PC-9 (cell line): ENCODE measurements at regions not wholly inside any gene's neighbourhood (a gene's known extent, or its start where the extent isn't known, plus 50 kb on each side); places are given as distances from the start of the nearest gene placed in this dataset.
A peak's percentile ranks its signal among the peaks of the same experiment; 100 is the strongest.

Source experiments
- BruUV-seq: library from RNA; stranded (reverse); fragments of 400-500 nt; replicated peaks from 2 replicates; lab custom pipeline; 2021; lab: Mats Ljungman, UMichigan
- CTCF ChIA-PET: fragments of 300-600 bp; sonication (Branson Sonifier 250); formaldehyde crosslinking; loops from one replicate; lab custom pipeline; 2022; ENCODE audit warnings: antibody characterized with exemption; lab: Charles Lee
- POLR2A ChIA-PET: fragments of 300-600 bp; sonication (Branson Sonifier 250); formaldehyde crosslinking; loops from one replicate; lab custom pipeline; 2022; ENCODE audit warnings: antibody characterized with exemption; ENCODE audit not compliant: unreplicated experiment; lab: Charles Lee
- DNase-seq, 2 experiments: peaks; one replicate each; pipeline versions ENCODE4 v3.0.0 to v3.0.0-alpha.2; 2015 to 2022; ENCODE audit warnings: mixed read lengths in 1 of 2
- H2AFZ ChIP-seq: fragments of 200-600 bp; sonication (generic); 2 replicates; pipeline ENCODE4 v1.8.1; 2017; ENCODE audit warnings: antibody characterized with exemption
- H3F3A ChIP-seq: fragments of 200-600 bp; sonication (generic); 2 replicates; pipeline ENCODE4 v1.8.1; 2017; ENCODE audit warnings: antibody characterized with exemption, mild to moderate bottlenecking, low read depth; ENCODE audit not compliant: insufficient read depth
- H3K27ac ChIP-seq: fragments of 200-600 bp; sonication (generic); 2 replicates; pipeline ENCODE4 v1.6.1; 2016; ENCODE audit warnings: mixed run types
- H3K27me3 ChIP-seq: fragments of 200-600 bp; sonication (generic); 2 replicates; pipeline ENCODE4 v1.6.1; 2016; ENCODE audit warnings: low read depth, mixed run types; ENCODE audit not compliant: insufficient read depth
- H3K36me3 ChIP-seq: fragments of 200-600 bp; sonication (generic); 2 replicates; pipeline ENCODE4 v1.6.1; 2016; ENCODE audit warnings: low read depth, mixed run types
- H3K4me1 ChIP-seq: fragments of 200-600 bp; sonication (generic); replicated peaks from 2 replicates; pipeline ENCODE4 v1.6.1; 2016; ENCODE audit warnings: mixed run types; ENCODE audit not compliant: insufficient read depth
- H3K4me2 ChIP-seq: fragments of 200-600 bp; sonication (generic); 2 replicates; pipeline ENCODE4 v1.6.1; 2017; ENCODE audit warnings: mixed run types
- H3K4me3 ChIP-seq: fragments of 200-600 bp; sonication (generic); 2 replicates; pipeline ENCODE4 v1.6.1; 2016; ENCODE audit warnings: mixed run types
- H3K79me2 ChIP-seq: fragments of 200-600 bp; sonication (generic); 2 replicates; pipeline ENCODE4 v1.6.1; 2017; ENCODE audit warnings: low read depth, mixed run types
- H3K9me2 ChIP-seq: fragments of 200-600 bp; sonication (generic); 2 replicates; pipeline ENCODE4 v1.8.1; 2017; ENCODE audit warnings: mild to moderate bottlenecking; ENCODE audit not compliant: insufficient read depth
- H3K9me3 ChIP-seq: fragments of 200-600 bp; sonication (generic); 2 replicates; pipeline ENCODE4 v1.8.1; 2016; ENCODE audit warnings: low read depth; ENCODE audit not compliant: insufficient read depth
- H4K20me1 ChIP-seq: fragments of 200-600 bp; sonication (generic); 2 replicates; pipeline ENCODE4 v1.8.1; 2017; ENCODE audit not compliant: insufficient read depth
- EZH2 ChIP-seq: fragments of 200-600 bp; sonication (generic); IDR thresholded peaks from 2 replicates; pipeline ENCODE4 v1.8.0; 2017; ENCODE audit warnings: antibody characterized with exemption, low read depth
- intact Hi-C: fragments of 100-400 bp; cut with micrococcal nuclease; formaldehyde crosslinking; loops from one replicate; pipeline ENCODE4 v1.10.0; 2022; ENCODE audit not compliant: unreplicated experiment
- TF ChIP-seq, protein P1 (sequence below): fragments of 200-600 bp; sonication (generic); conservative IDR thresholded peaks from 2 replicates; pipeline ENCODE4 v1.6.1; 2017; ENCODE audit warnings: mixed run types, antibody characterized with exemption, mild to moderate bottlenecking, moderate library complexity

DNA sequence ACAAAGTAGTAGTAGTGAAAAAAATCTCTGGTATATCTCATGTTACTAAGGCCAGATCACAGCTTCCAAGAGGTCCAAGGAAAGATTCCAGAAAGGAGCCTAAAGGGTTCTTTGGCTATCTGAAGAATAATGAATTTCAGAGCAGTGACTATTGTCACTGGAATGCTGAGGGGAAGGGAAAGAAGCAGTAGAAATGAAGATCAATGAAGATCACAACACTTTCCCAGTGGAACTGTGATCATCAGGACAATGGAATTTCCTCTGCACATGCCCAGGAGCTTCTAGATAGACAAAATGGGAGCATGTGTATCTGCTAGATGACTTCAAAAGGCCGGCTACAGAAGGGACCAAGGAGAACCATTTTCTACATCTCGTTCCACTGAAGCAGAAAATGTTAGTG, 219.5 kb upstream of the PHYHIPL start:
- H3F3A ChIP-seq, result no peaks in the 10 kb centered on the region
- intact Hi-C loops, result loop anchor here (10.0 kb wide), 1 partner anchor 422 kb away; no protein-coding TSS in a partner anchor
- no peaks in the 10 kb centered on the region for H3K27me3 ChIP-seq
- H3K36me3 ChIP-seq, result no peaks in the 10 kb centered on the region
- H3K27ac ChIP-seq, result no peak overlapping the region
- no peak overlapping the region for H3K4me2 ChIP-seq
- H3K4me3 ChIP-seq, result no peak overlapping the region
- no peaks in the 10 kb centered on the region for H3K79me2 ChIP-seq
- DNase-seq, result no peak
- no peaks in the 10 kb centered on the region for H3K9me3 ChIP-seq
- BruUV-seq, result no TSS peak
- ChIA-PET CTCF (no interaction called here), POLR2A (no interaction called here)
- no peaks in the 10 kb centered on the region for H3K4me1 ChIP-seq
- no peak overlapping the region for H2AFZ ChIP-seq
- no peak for TF ChIP-seq EZH2
- TF ChIP-seq, protein P1, sequence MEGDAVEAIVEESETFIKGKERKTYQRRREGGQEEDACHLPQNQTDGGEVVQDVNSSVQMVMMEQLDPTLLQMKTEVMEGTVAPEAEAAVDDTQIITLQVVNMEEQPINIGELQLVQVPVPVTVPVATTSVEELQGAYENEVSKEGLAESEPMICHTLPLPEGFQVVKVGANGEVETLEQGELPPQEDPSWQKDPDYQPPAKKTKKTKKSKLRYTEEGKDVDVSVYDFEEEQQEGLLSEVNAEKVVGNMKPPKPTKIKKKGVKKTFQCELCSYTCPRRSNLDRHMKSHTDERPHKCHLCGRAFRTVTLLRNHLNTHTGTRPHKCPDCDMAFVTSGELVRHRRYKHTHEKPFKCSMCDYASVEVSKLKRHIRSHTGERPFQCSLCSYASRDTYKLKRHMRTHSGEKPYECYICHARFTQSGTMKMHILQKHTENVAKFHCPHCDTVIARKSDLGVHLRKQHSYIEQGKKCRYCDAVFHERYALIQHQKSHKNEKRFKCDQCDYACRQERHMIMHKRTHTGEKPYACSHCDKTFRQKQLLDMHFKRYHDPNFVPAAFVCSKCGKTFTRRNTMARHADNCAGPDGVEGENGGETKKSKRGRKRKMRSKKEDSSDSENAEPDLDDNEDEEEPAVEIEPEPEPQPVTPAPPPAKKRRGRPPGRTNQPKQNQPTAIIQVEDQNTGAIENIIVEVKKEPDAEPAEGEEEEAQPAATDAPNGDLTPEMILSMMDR, result no peak
- no peaks in the 10 kb centered on the region for H3K9me2 ChIP-seq
- no peaks in the 10 kb centered on the region for H4K20me1 ChIP-seq

DNA sequence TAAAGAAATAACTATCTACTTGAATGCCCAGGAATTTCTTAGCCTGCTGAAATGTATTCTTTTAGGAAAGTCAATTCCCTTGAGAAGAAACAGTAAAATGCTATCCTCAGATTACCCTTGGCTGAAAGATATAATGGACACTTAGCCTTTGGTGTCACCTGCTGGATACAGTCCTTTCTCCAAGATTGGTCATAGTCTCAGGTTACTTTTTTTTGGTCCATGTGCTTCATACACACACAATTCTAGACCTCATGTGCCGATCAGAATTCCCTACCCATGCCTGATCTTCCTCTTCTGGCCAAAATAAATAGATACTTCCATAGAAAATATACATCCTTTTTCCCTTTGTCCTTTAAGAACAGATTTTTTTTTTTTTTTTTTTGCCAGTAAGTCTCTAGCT, 218.9 kb upstream of the PHYHIPL start:
- intact Hi-C loops, result loop anchor here (10.0 kb wide), 1 partner anchor 423 kb away; no protein-coding TSS in a partner anchor
- Histone ChIP-seq H3K9me3 (no peaks in the 10 kb centered on the region; the same call in 1 of the 2 replicates), H3F3A (no peaks in the 10 kb centered on the region), H3K27ac (no peak overlapping the region), H3K9me2 (no peaks in the 10 kb centered on the region), H3K4me3 (no peak overlapping the region), H3K36me3 (no peaks in the 10 kb centered on the region), H2AFZ (no peak overlapping the region), H3K79me2 (no peaks in the 10 kb centered on the region), H4K20me1 (no peaks in the 10 kb centered on the region), H3K4me1 (no peaks in the 10 kb centered on the region), H3K4me2 (no peak overlapping the region), H3K27me3 (no peaks in the 10 kb centered on the region)
- TF ChIP-seq EZH2, result no peak
- TF ChIP-seq, protein P1, result no peak
- no TSS peak for BruUV-seq
- POLR2A ChIA-PET, result interaction anchor here (0.6 kb wide), 1 partner anchor 870 kb away, joined by 6 read pairs; no protein-coding TSS in a partner anchor
- DNase-seq, result no peak
- CTCF ChIA-PET, result no interaction called here

DNA sequence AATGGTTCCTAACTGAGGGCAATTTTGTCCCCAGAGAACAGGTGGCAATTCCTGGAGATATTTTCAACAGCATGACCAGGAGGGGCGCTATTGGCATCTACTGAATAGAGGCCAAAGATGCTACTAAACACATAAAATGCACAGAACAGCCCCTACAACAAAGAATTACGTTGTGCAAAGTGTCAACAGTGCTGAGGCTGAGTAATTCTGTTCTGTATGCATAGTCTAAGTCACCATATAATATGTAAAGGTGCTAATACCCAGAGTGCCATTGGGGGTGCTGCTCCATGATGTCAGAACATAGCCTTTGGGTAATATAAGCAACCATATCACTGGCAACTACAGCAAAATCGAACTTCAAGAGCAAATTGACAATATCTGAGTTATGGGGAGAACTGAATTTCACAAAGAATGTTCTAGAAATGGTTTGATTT, 213.3 kb upstream of the PHYHIPL start:
- Histone ChIP-seq H4K20me1 (no peaks in the 10 kb centered on the region), H3F3A (no peaks in the 10 kb centered on the region), H3K27me3 (no peaks in the 10 kb centered on the region), H3K9me3 (no peaks in the 10 kb centered on the region; the same call in 1 of the 2 replicates), H2AFZ (no peak overlapping the region), H3K4me3 (no peak overlapping the region), H3K36me3 (no peaks in the 10 kb centered on the region), H3K4me2 (no peak overlapping the region), H3K27ac (no peak overlapping the region), H3K4me1 (0 out of 2 replicates have a peak, but pooled peaks cover 8% of the 10 kb centered on the region), H3K79me2 (no peaks in the 10 kb centered on the region), H3K9me2 (no peaks in the 10 kb centered on the region; the same call in 1 of the 2 replicates)
- no peak for TF ChIP-seq EZH2
- TF ChIP-seq, protein P1, result peak; percentile 47; the same call in 1 of the 2 replicates
- no TSS peak for BruUV-seq
- ChIA-PET CTCF (no interaction called here), POLR2A (no interaction called here)
- DNase-seq, result no peak
- intact Hi-C loops, result no loop called here
